HepG2 (cell line): ENCODE measurements at regions not wholly inside any gene's neighbourhood (a gene's known extent, or its start where the extent isn't known, plus 50 kb on each side); places are given as distances from the start of the nearest gene placed in this dataset.

ENCODE experiments used
- ATAC-seq: fragments of 200-7000 bp; cut with Tn5 transposase; 3 replicates; pipeline ENCODE4 v1.9.1; 2020; ENCODE audit warnings: mild to moderate bottlenecking, moderate library complexity
- BruUV-seq: library from RNA; stranded (reverse); fragments of 400-500 nt; replicated peaks from 2 replicates; lab custom pipeline; 2021; lab: Mats Ljungman, UMichigan
- CTCF ChIA-PET: fragments of 300-600 bp; formaldehyde crosslinking; extraction: SDS; loops from one replicate; lab custom pipeline; 2021; ENCODE audit warnings: low total read pairs, inconsistent platforms, low intra/inter-chr PET ratio; lab: Yijun Ruan, JAX
- POLR2A ChIA-PET: fragments of 350-600 bp; sonication (Branson Sonifier 250); formaldehyde crosslinking; loops from one replicate; lab custom pipeline; 2020; ENCODE audit warnings: antibody characterized with exemption, inconsistent platforms; lab: Yijun Ruan, JAX
- DNase-seq: peaks from one replicate; pipeline ENCODE4 v3.0.0-alpha.2; 2015; ENCODE audit warnings: low spot score
- FAIRE-seq: peaks from 3 replicates; lab custom pipeline; 2011; peaks lifted over from hg19 to GRCh38; lab: Jason Lieb, UNC
- H2AFZ ChIP-seq: one replicate; pipeline ENCODE4 v1.6.1; 2011; ENCODE audit warnings: low read length, inconsistent platforms
- H3K27ac ChIP-seq: fragments of 300-600 bp; 3 replicates; pipeline ENCODE4 v1.8.0; 2011; ENCODE audit warnings: mixed run types, mild to moderate bottlenecking, mixed read lengths, low read length, inconsistent platforms; ENCODE audit not compliant: insufficient read depth; ENCODE audit errors: extremely low read length
- H3K27me3 ChIP-seq, 2 experiments: fragments of 200-600 bp in 1 of 2; 2 replicates in 1 of 2; 3 replicates in 1 of 2; pipeline versions ENCODE4 v1.6.0 to v1.8.0; 2011; ENCODE audit warnings: low read length in 2 of 2, mild to moderate bottlenecking in 2 of 2, moderate library complexity in 2 of 2, inconsistent platforms in 1 of 2; ENCODE audit not compliant: insufficient read depth in 2 of 2, control insufficient read depth in 1 of 2
- H3K36me3 ChIP-seq, 2 experiments: fragments of 200-600 bp in 1 of 2; replicated peaks in 1 of 2; 2 replicates in 1 of 2; 3 replicates in 1 of 2; pipeline versions ENCODE4 v1.5.1 to v1.8.0; 2011; ENCODE audit warnings: low read length in 2 of 2, inconsistent platforms in 1 of 2; ENCODE audit not compliant: insufficient read depth in 2 of 2, control insufficient read depth in 1 of 2
- H3K4me1 ChIP-seq: 2 replicates; pipeline ENCODE4 v1.5.1; 2012; ENCODE audit warnings: low read length, inconsistent platforms; ENCODE audit not compliant: insufficient read depth
- H3K4me2 ChIP-seq: 2 replicates; pipeline ENCODE4 v1.6.0; 2011; ENCODE audit warnings: low read depth, low read length, inconsistent platforms
- H3K4me3 ChIP-seq, 3 experiments: fragments of 200-600 bp in 1 of 3; sonication (generic), shearing (Covaris generic) in 1 of 3; replicated peaks in 1 of 3; 2 replicates each; pipeline ENCODE4 v1.5.1; 2011 to 2016; ENCODE audit warnings: low read length in 3 of 3, inconsistent platforms in 2 of 3, low read depth in 2 of 3, mild to moderate bottlenecking in 2 of 3, control low read depth in 1 of 3, mixed read lengths in 1 of 3; ENCODE audit not compliant: insufficient read depth in 1 of 3
- H3K79me2 ChIP-seq: one replicate; pipeline ENCODE4 v1.6.1; 2011; ENCODE audit warnings: low read length, inconsistent platforms; ENCODE audit not compliant: insufficient read depth
- H3K9ac ChIP-seq: 2 replicates; pipeline ENCODE4 v1.6.0; 2011; ENCODE audit warnings: mild to moderate bottlenecking, low read depth, low read length, inconsistent platforms; ENCODE audit not compliant: insufficient read depth
- H3K9me3 ChIP-seq: 2 replicates; pipeline ENCODE4 v1.5.1; 2012; ENCODE audit warnings: mild to moderate bottlenecking, low read length
- H4K20me1 ChIP-seq: 2 replicates; pipeline ENCODE4 v1.6.0; 2011; ENCODE audit warnings: inconsistent platforms, mild to moderate bottlenecking, low read length, moderate library complexity; ENCODE audit not compliant: insufficient read depth
- MAFF ChIP-seq: IDR thresholded peaks from 2 replicates; pipeline ENCODE4 v1.6.1; 2011; ENCODE audit warnings: low read depth, low read length, improper control_type of control experiment
- MAFK ChIP-seq, 2 experiments: IDR thresholded peaks in 1 of 2; conservative IDR thresholded peaks in 1 of 2; 2 replicates each; pipeline ENCODE4 v1.6.1; 2011; ENCODE audit warnings: improper control_type of control experiment in 2 of 2, low read length in 2 of 2
- SMAD9 ChIP-seq: sonication (generic); formaldehyde crosslinking; IDR thresholded peaks from 2 replicates; pipeline ENCODE4 v1.5.1; 2020; ENCODE audit warnings: mild to moderate bottlenecking, missing genetic modification reagents
- WGBS: methylation state at CpG from one replicate; pipeline ENCODE4 v1.1.6; 2017; ENCODE audit warnings: low lambda C conversion rate; 5-methylcytosine and 5-hydroxymethylcytosine counted together
- in situ Hi-C: cut with HindIII; loops from 2 replicates; pipeline ENCODE4 v1.10.0; 2017; ENCODE audit warnings: low pct_unique_long_range_greater_than_20kb; ENCODE audit not compliant: extremely low pct_ligation_motif_present
- intact Hi-C: fragments of 100-400 bp; cut with micrococcal nuclease; formaldehyde crosslinking; loops from one replicate; pipeline ENCODE4 v1.10.0; 2022; ENCODE audit not compliant: unreplicated experiment

- intact Hi-C loops, result no loop called here
- no peaks in the 10 kb centered on the region for H3K36me3 ChIP-seq
- TF ChIP-seq MAFK (conservative IDR thresholded peaks at IDR 0.05 in 1 of 2, IDR thresholded peaks at IDR 0.05 in 1 of 2; ENCODE audit: low read length in 2 of 2) (peak; percentile 66 to 77; a peak in 3 of 4 replicates), SMAD9 (no peak), MAFF (peak; percentile 72)
- no peaks in the 10 kb centered on the region for H4K20me1 ChIP-seq
- H3K4me3 ChIP-seq, result no peak overlapping the region
- DNase-seq, result no peak
- H3K27me3 ChIP-seq, result no peaks in the 10 kb centered on the region
- H3K27ac ChIP-seq, result no peak overlapping the region
- ChIA-PET POLR2A (no interaction called here), CTCF (no interaction called here)
- H3K79me2 ChIP-seq, result no peaks in the 10 kb centered on the region
- BruUV-seq, result no TSS peak
- no peak overlapping the region for H2AFZ ChIP-seq
- no peak overlapping the region for H3K9ac ChIP-seq
- no peaks in the 10 kb centered on the region for H3K4me1 ChIP-seq
- no peak overlapping the region for H3K4me2 ChIP-seq
- WGBS, result 20% methylated on average over 3 of the region's 3 CpGs
- FAIRE-seq, result no peak
- no peaks in the 10 kb centered on the region for H3K9me3 ChIP-seq
- ATAC-seq, result no peak
- in situ Hi-C loops, result no loop called here
These were observed 85.9 kb upstream of the PCSK2 start for GRCh38 chr20:17140894-17141293.

GRCh38 chr20:17141568-17141967, 85.3 kb upstream of the PCSK2 start:
- TF ChIP-seq SMAD9 (no peak), MAFK (conservative IDR thresholded peaks at IDR 0.05 in 1 of 2, IDR thresholded peaks at IDR 0.05 in 1 of 2; ENCODE audit: low read length in 2 of 2) (0 out of 4 replicates have a peak, but pooled peaks of 1 of the 2 experiments have one; percentile 12)
- H4K20me1 ChIP-seq, result no peaks in the 10 kb centered on the region
- no TSS peak for BruUV-seq
- 11% methylated on average over 4 of the region's 4 CpGs for WGBS
- no peaks in the 10 kb centered on the region for H3K36me3 ChIP-seq
- H2AFZ ChIP-seq, result no peak overlapping the region
- POLR2A ChIA-PET, result no interaction called here
- intact Hi-C loops, result no loop called here
- H3K27me3 ChIP-seq, result no peaks in the 10 kb centered on the region
- H3K4me1 ChIP-seq, result no peaks in the 10 kb centered on the region
- no peak overlapping the region for H3K9ac ChIP-seq
- no peak overlapping the region for H3K27ac ChIP-seq
- H3K9me3 ChIP-seq, result no peaks in the 10 kb centered on the region
- no peak overlapping the region for H3K4me2 ChIP-seq
- no peak for FAIRE-seq
- no peak for ATAC-seq
- CTCF ChIA-PET, result no interaction called here
- no peaks in the 10 kb centered on the region for H3K79me2 ChIP-seq
- DNase-seq, result no peak
- H3K4me3 ChIP-seq, result no peak overlapping the region
- in situ Hi-C loops, result no loop called here
